IMR-90 (cell line): ENCODE measurements at regions not wholly inside any gene's neighbourhood (a gene's known extent, or its start where the extent isn't known, plus 50 kb on each side); places are given as distances from the start of the nearest gene placed in this dataset.

Experiments used
- BHLHE40 ChIP-seq: fragments of 150-350 bp; IDR thresholded peaks from 2 replicates; pipeline ENCODE4 v1.6.1; 2016; ENCODE audit warnings: mild to moderate bottlenecking, low read depth, low read length
- CHD1 ChIP-seq: IDR thresholded peaks from 2 replicates; pipeline ENCODE4 v1.6.1; 2012; ENCODE audit warnings: low read depth, low read length, improper control_type of control experiment
- NFE2L2 ChIP-seq: fragments of 150-350 bp; IDR thresholded peaks from 2 replicates; pipeline ENCODE4 v1.6.1; 2016; ENCODE audit warnings: low read depth, mild to moderate bottlenecking, low read length
- POLR2A ChIP-seq: IDR thresholded peaks from 2 replicates; pipeline ENCODE4 v1.6.1; 2012; ENCODE audit warnings: mild to moderate bottlenecking, low read depth, low read length
- RFX5 ChIP-seq: IDR thresholded peaks from 2 replicates; pipeline ENCODE4 v1.8.0; 2012; ENCODE audit warnings: low read depth, mild to moderate bottlenecking, low read length, moderate library complexity
- TF ChIP-seq, protein P1 (sequence below): conservative IDR thresholded peaks from 2 replicates; pipeline ENCODE4 v1.5.1; 2012; ENCODE audit warnings: mild to moderate bottlenecking, low read depth, low read length, improper control_type of control experiment

DNA sequence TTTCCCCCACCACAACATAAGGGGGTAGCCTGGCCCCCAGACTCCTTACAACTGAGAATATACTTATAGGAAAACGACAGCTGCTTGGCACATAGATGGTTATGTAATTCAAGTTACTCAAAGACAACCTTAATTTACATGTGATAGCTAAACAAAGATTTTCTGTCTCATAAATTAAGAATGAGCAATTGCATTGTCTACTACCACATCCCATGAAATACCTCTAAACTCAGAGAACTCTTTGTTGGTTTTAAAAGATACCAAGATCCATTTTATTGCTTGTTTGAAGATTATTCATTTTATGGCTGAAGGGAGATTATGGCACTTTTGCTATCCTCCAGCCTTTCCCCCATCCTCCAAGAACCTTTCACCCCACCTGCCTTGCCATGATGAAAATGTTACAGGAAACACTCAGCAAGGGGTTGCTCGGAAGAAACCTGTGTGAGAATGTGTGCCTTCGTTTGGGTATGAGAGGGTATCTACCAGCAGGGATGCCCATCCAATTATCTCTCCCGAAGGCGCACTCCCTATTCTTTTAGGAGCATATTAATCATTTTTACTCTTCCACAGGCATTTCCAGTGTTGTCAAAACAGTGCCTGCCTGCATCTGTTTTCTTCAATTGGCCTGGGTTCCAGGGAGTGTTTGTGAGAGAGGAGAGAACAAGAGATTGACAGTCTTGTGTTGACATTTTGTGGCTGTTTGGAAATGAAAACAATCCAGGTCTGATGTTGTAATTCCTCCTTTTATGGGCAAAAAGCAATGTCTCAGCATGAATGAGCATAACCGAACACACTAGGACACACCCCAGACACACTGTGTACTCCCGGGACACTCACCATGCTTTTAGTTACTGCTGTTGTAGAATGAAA, 208.0 kb upstream of the ANKRD55 start:
- TF ChIP-seq RFX5 (no peak), CHD1 (no peak), POLR2A (no peak), NFE2L2 (peak; percentile 89; the same call in 1 of the 2 replicates), BHLHE40 (no peak)
- TF ChIP-seq, protein P1, sequence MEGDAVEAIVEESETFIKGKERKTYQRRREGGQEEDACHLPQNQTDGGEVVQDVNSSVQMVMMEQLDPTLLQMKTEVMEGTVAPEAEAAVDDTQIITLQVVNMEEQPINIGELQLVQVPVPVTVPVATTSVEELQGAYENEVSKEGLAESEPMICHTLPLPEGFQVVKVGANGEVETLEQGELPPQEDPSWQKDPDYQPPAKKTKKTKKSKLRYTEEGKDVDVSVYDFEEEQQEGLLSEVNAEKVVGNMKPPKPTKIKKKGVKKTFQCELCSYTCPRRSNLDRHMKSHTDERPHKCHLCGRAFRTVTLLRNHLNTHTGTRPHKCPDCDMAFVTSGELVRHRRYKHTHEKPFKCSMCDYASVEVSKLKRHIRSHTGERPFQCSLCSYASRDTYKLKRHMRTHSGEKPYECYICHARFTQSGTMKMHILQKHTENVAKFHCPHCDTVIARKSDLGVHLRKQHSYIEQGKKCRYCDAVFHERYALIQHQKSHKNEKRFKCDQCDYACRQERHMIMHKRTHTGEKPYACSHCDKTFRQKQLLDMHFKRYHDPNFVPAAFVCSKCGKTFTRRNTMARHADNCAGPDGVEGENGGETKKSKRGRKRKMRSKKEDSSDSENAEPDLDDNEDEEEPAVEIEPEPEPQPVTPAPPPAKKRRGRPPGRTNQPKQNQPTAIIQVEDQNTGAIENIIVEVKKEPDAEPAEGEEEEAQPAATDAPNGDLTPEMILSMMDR = no peak
